ENCODE measurements at regions not wholly inside any gene's neighbourhood (a gene's known extent, or its start where the extent isn't known, plus 50 kb on each side); places are given as distances from the start of the nearest gene placed in this dataset.

GRCh38 chr2:56108806-56109205, 75.0 kb upstream of the CCDC85A start:
- no peak overlapping the region for H3K27ac ChIP-seq
- TF ChIP-seq CTCF (IDR thresholded peaks at IDR 0.05) (peak; percentile 31), ZFX (IDR thresholded peaks at IDR 0.05; ENCODE audit: borderline replicate concordance) (no peak)

- no peak overlapping the region for H3K27ac ChIP-seq
- no peak for TF ChIP-seq CTCF (IDR thresholded peaks at IDR 0.05)
- TF ChIP-seq ZFX (IDR thresholded peaks at IDR 0.05; ENCODE audit: borderline replicate concordance) = no peak
Observed at GRCh38 chr2:56109994-56110393, 73.8 kb upstream of the CCDC85A start.

GRCh38 chr2:56113382-56113975, 70.3 kb upstream of the CCDC85A start:
- no peak for TF ChIP-seq CTCF (IDR thresholded peaks at IDR 0.05)
- no peak for TF ChIP-seq ZFX (IDR thresholded peaks at IDR 0.05; ENCODE audit: borderline replicate concordance)
- H3K27ac ChIP-seq = no peak overlapping the region

- H3K27ac ChIP-seq = no peak overlapping the region
Observed at GRCh38 chr2:56117764-56118163, 66.0 kb upstream of the CCDC85A start.

GRCh38 chr2:56118474-56118873, 65.3 kb upstream of the CCDC85A start:
- H3K27ac ChIP-seq = no peak overlapping the region
- TF ChIP-seq CTCF (IDR thresholded peaks at IDR 0.05) (no peak), ZFX (IDR thresholded peaks at IDR 0.05; ENCODE audit: borderline replicate concordance) (no peak)

More at GRCh38 chr2:56117764-56118163, 66.0 kb upstream of the CCDC85A start:
- TF ChIP-seq CTCF (IDR thresholded peaks at IDR 0.05) (no peak), ZFX (IDR thresholded peaks at IDR 0.05; ENCODE audit: borderline replicate concordance) (no peak)

GRCh38 chr2:56121995-56122394, 61.8 kb upstream of the CCDC85A start:
- TF ChIP-seq CTCF (IDR thresholded peaks at IDR 0.05) = no peak
- TF ChIP-seq ZFX (IDR thresholded peaks at IDR 0.05; ENCODE audit: borderline replicate concordance) = no peak
- no peak overlapping the region for H3K27ac ChIP-seq

- TF ChIP-seq CTCF (IDR thresholded peaks at IDR 0.05) = no peak
- no peak for TF ChIP-seq ZFX (IDR thresholded peaks at IDR 0.05; ENCODE audit: borderline replicate concordance)
- H3K27ac ChIP-seq = no peak overlapping the region
Observed at GRCh38 chr2:56123538-56123937, 60.3 kb upstream of the CCDC85A start.
